Natural killer cell (primary cell): ENCODE measurements at regions not wholly inside any gene's neighbourhood (a gene's known extent, or its start where the extent isn't known, plus 50 kb on each side); places are given as distances from the start of the nearest gene placed in this dataset.

Experiments
- ATAC-seq, 3 donors: fragments of 150-1000 bp in 2 of 3; fragments of 200-7000 bp in 1 of 3; cut with Tn5 transposase; 1 replicate in 1 of 3; 2 replicates in 2 of 3; pipeline ENCODE4 v1.10.0; 2021; ENCODE audit warnings: mild to moderate bottlenecking in 2 of 3, moderate library complexity in 2 of 3
- DNase-seq, 2 donors: peaks; one replicate each; pipeline versions ENCODE4 v3.0.0 to v3.0.0-alpha.2; 2013 to 2021; ENCODE audit warnings: mixed read lengths in 1 of 2
- H3K27ac ChIP-seq: one replicate; pipeline ENCODE4 v1.5.1; 2013; ENCODE audit warnings: mild to moderate bottlenecking, low read length
- H3K27me3 ChIP-seq: one replicate; pipeline ENCODE4 v1.6.1; 2013; ENCODE audit warnings: low read length; ENCODE audit not compliant: control insufficient read depth, insufficient read depth
- H3K36me3 ChIP-seq: one replicate; pipeline ENCODE4 v1.6.1; 2013; ENCODE audit warnings: low read length; ENCODE audit not compliant: control insufficient read depth, insufficient read depth
- H3K4me1 ChIP-seq: one replicate; pipeline ENCODE4 v1.6.1; 2013; ENCODE audit warnings: low read length; ENCODE audit not compliant: control insufficient read depth, insufficient read depth
- H3K4me3 ChIP-seq: one replicate; pipeline ENCODE4 v1.5.1; 2013; ENCODE audit warnings: low read length
- H3K9me3 ChIP-seq: one replicate; pipeline ENCODE4 v1.6.1; 2013; ENCODE audit warnings: low read length; ENCODE audit not compliant: control insufficient read depth, insufficient read depth
- H3K27ac Mint-ChIP-seq, 2 donors: one replicate each; pipeline ENCODE4 v1.8.0; 2022; ENCODE audit warnings: mild to moderate bottlenecking in 2 of 2, mixed read lengths in 2 of 2, moderate library complexity in 1 of 2
- H3K27me3 Mint-ChIP-seq, 2 donors: one replicate each; pipeline ENCODE4 v1.8.0; 2022; ENCODE audit warnings: low read depth in 2 of 2, mixed read lengths in 2 of 2
- H3K36me3 Mint-ChIP-seq: one replicate; pipeline ENCODE4 v1.8.0; 2022; ENCODE audit warnings: mixed read lengths
- H3K4me1 Mint-ChIP-seq, 2 donors: one replicate each; pipeline ENCODE4 v1.8.0; 2022; ENCODE audit warnings: mixed read lengths in 2 of 2
- H3K4me3 Mint-ChIP-seq: one replicate; pipeline ENCODE4 v1.8.0; 2022; ENCODE audit warnings: mild to moderate bottlenecking, moderate library complexity, mixed read lengths
- H3K9me3 Mint-ChIP-seq, 2 donors: one replicate each; pipeline ENCODE4 v1.8.0; 2022; ENCODE audit warnings: mixed read lengths in 2 of 2
- WGBS: methylation state at CpG from one replicate; pipeline ENCODE4 v1.1.7; 2013; ENCODE audit warnings: missing lambda C conversion rate; ENCODE audit not compliant: insufficient coverage; 5-methylcytosine and 5-hydroxymethylcytosine counted together
- intact Hi-C: fragments of 100-400 bp; cut with micrococcal nuclease; formaldehyde crosslinking; loops from one replicate; pipeline ENCODE4 v1.14.2; 2022
- TF ChIP-seq, protein P1 (sequence below): fragments of 200-600 bp; IDR thresholded peaks from one replicate; pipeline ENCODE4 v1.8.0; 2022; ENCODE audit warnings: antibody characterized with exemption

DNA sequence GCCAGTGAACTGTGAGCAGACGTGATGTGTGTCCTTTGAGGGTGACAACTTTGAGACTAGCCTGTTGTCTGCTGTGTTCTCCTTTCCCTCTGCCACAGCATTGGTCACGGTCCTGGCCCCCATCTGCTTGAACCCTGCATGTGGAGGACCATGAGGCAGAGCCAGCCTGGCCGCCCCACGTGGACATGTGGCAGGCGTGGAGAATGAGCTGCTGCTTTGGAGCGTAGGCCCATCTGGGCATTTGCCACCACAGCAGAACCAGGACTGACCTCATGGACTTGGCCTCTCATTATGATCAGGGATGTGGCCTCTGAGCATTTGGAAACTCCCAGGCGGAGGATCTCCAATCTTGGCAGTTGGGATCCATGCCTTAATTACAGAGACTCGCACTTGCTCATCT, 448.5 kb downstream of the TCERG1L start:
- WGBS = 80% methylated on average over 8 of the region's 8 CpGs
- H3K4me1 Mint-ChIP-seq = no peaks in the 10 kb centered on the region
- no peak overlapping the region for H3K4me3 Mint-ChIP-seq
- intact Hi-C loops = no loop called here
- ATAC-seq (no peak), DNase-seq (no peak)
- no peaks in the 10 kb centered on the region for H3K27me3 Mint-ChIP-seq
- Histone ChIP-seq H3K27me3 (no peaks in the 10 kb centered on the region), H3K27ac (no peak overlapping the region), H3K4me1 (no peaks in the 10 kb centered on the region), H3K9me3 (no peaks in the 10 kb centered on the region), H3K36me3 (no peaks in the 10 kb centered on the region), H3K4me3 (no peak overlapping the region)
- no peaks in the 10 kb centered on the region for H3K9me3 Mint-ChIP-seq
- H3K27ac Mint-ChIP-seq = no peak overlapping the region
- H3K36me3 Mint-ChIP-seq = no peaks in the 10 kb centered on the region
- TF ChIP-seq, protein P1, sequence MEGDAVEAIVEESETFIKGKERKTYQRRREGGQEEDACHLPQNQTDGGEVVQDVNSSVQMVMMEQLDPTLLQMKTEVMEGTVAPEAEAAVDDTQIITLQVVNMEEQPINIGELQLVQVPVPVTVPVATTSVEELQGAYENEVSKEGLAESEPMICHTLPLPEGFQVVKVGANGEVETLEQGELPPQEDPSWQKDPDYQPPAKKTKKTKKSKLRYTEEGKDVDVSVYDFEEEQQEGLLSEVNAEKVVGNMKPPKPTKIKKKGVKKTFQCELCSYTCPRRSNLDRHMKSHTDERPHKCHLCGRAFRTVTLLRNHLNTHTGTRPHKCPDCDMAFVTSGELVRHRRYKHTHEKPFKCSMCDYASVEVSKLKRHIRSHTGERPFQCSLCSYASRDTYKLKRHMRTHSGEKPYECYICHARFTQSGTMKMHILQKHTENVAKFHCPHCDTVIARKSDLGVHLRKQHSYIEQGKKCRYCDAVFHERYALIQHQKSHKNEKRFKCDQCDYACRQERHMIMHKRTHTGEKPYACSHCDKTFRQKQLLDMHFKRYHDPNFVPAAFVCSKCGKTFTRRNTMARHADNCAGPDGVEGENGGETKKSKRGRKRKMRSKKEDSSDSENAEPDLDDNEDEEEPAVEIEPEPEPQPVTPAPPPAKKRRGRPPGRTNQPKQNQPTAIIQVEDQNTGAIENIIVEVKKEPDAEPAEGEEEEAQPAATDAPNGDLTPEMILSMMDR = no peak

DNA sequence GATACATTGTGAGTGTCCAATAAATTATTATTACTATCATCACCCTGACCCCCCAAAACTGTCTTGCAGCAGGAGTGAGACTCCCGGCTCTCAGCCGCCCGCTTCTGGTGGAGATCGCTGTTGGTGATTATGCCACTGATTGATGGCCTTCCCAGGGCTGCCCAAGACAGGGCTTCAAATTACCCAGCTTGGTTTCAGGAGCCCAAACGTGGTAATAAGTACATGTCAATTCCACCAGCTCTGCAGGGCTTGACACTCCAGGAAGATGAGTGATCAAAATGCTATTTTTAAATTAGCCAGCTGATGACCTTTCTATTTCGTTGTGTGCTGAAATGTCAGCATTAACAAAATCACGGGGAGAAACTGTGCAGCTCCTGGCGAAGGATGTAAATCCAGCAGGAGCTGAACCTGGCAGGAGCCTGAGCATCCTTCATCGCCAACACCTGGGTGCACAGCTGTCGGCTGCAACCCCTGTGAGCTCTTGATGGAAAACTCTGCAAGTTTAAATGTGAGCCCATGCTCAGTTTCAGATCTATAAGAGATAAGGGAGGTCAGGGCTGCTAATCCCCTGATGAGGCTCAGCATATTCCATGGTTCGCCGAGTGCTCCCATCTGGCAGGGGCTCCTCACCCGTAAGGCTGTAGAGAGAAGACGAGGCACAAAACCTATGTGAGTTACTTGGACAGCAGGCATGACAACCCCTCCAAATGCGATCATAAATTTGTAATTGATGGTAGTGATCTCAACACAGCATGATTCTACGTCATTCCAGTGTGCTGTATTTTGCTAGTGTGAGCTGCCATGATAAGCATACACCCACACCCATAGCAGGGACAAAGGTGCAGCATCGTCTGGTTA, 446.3 kb downstream of the TCERG1L start:
- Histone ChIP-seq H3K9me3 (no peaks in the 10 kb centered on the region), H3K4me3 (no peak overlapping the region), H3K27ac (no peak overlapping the region), H3K4me1 (no peaks in the 10 kb centered on the region), H3K36me3 (no peaks in the 10 kb centered on the region), H3K27me3 (no peaks in the 10 kb centered on the region)
- TF ChIP-seq, protein P1 = no peak
- Mint-ChIP-seq H3K9me3 (no peaks in the 10 kb centered on the region), H3K27me3 (peaks cover 3 to 8% of the 10 kb centered on the region in 2 donors), H3K4me3 (no peak overlapping the region), H3K36me3 (no peaks in the 10 kb centered on the region), H3K27ac (no peak overlapping the region), H3K4me1 (no peaks in the 10 kb centered on the region)
- DNase-seq = no peak
- ATAC-seq = no peak
- 83% methylated on average over 17 of the region's 17 CpGs for WGBS
- intact Hi-C loops = no loop called here

DNA sequence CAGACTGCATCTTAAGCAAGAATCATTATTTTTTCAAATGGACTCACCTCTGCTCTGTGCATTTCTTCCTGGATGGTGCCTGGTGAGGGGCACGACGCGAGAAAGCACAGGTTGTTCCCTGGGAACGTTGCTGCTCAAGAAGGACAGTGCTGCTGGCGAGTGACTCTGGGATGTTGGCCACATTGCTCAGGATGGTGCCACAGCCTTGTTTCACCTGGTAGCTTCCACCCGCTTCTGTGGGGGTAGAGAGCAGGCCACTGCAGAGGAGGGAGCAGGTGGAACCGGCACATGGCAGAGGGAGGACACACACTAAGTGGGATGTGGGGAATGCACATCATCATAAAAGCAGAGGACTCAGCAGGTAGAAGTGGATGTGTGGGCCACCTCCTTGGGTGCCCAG, 444.7 kb downstream of the TCERG1L start:
- ATAC-seq = no peak
- no peaks in the 10 kb centered on the region for H3K27me3 ChIP-seq
- H3K27ac ChIP-seq = no peak overlapping the region
- H3K36me3 ChIP-seq = no peaks in the 10 kb centered on the region
- WGBS = 90% methylated on average over 7 of the region's 7 CpGs
- no peaks in the 10 kb centered on the region for H3K4me1 Mint-ChIP-seq
- no peaks in the 10 kb centered on the region for H3K4me1 ChIP-seq
- H3K4me3 Mint-ChIP-seq = no peak overlapping the region
- H3K27me3 Mint-ChIP-seq = peaks cover 3 to 14% of the 10 kb centered on the region in 2 donors
- no peaks in the 10 kb centered on the region for H3K9me3 ChIP-seq
- H3K36me3 Mint-ChIP-seq = no peaks in the 10 kb centered on the region
- no peak for DNase-seq
- H3K27ac Mint-ChIP-seq = no peak overlapping the region
- intact Hi-C loops = no loop called here
- no peaks in the 10 kb centered on the region for H3K9me3 Mint-ChIP-seq
- no peak overlapping the region for H3K4me3 ChIP-seq
- TF ChIP-seq, protein P1 = no peak
